HCEC 1CT (cell line): ENCODE measurements at regions not wholly inside any gene's neighbourhood (a gene's known extent, or its start where the extent isn't known, plus 50 kb on each side); places are given as distances from the start of the nearest gene placed in this dataset.

Experiments used
- DNase-seq: peaks from one replicate; pipeline ENCODE4 v3.0.0-alpha.2; 2017

GRCh38 chr4:156710365-156711192 is 261.0 kb downstream of the PDGFC start:
- DNase-seq: no peak

GRCh38 chr4:156705311-156705710 is 266.3 kb downstream of the PDGFC start:
- peak; percentile 25 for DNase-seq

GRCh38 chr4:156695163-156695562 is 276.4 kb downstream of the PDGFC start:
- DNase-seq: no peak

- DNase-seq: no peak
Measured at GRCh38 chr4:156694413-156694812, 277.2 kb downstream of the PDGFC start.

GRCh38 chr4:156693557-156693956 is 278.0 kb downstream of the PDGFC start:
- no peak for DNase-seq

GRCh38 chr4:156692016-156692415 is 279.6 kb downstream of the PDGFC start:
- DNase-seq: no peak

GRCh38 chr4:156690572-156690971 is 281.0 kb downstream of the PDGFC start:
- DNase-seq: no peak

- DNase-seq: peak; percentile 70
Measured at GRCh38 chr4:156686120-156686519, 285.5 kb downstream of the PDGFC start.

GRCh38 chr4:156685308-156685707 is 286.3 kb downstream of the PDGFC start:
- peak; percentile 15 for DNase-seq

GRCh38 chr4:156677656-156678055 is 293.9 kb downstream of the PDGFC start:
- no peak for DNase-seq

GRCh38 chr4:156677131-156677531 is 294.5 kb downstream of the PDGFC start:
- peak; percentile 54 for DNase-seq

GRCh38 chr4:156676116-156676851 is 295.3 kb downstream of the PDGFC start:
- no peak for DNase-seq

- peak; percentile 17 for DNase-seq
Measured at GRCh38 chr4:156673483-156673882, 298.1 kb downstream of the PDGFC start.

GRCh38 chr4:156672492-156673305 is 298.9 kb downstream of the PDGFC start:
- no peak for DNase-seq

GRCh38 chr4:156665780-156666366 is 305.7 kb downstream of the PDGFC start:
- no peak for DNase-seq

GRCh38 chr4:156663663-156664062 is 307.9 kb downstream of the PDGFC start:
- DNase-seq: no peak

- DNase-seq: no peak
Measured at GRCh38 chr4:156662921-156663320, 308.7 kb downstream of the PDGFC start.

GRCh38 chr4:156661555-156661954 is 310.0 kb downstream of the PDGFC start:
- DNase-seq: no peak

GRCh38 chr4:156660465-156660864 is 311.1 kb downstream of the PDGFC start:
- no peak for DNase-seq

- no peak for DNase-seq
Measured at GRCh38 chr4:156659983-156660382, 311.6 kb downstream of the PDGFC start.

- DNase-seq: no peak
Measured at GRCh38 chr4:156659570-156659969, 312.0 kb downstream of the PDGFC start.

GRCh38 chr4:156656896-156657295 is 314.7 kb downstream of the PDGFC start:
- no peak for DNase-seq

- no peak for DNase-seq
Measured at GRCh38 chr4:156654410-156654809, 317.2 kb downstream of the PDGFC start.
